Dermis blood vessel endothelial cell (primary cell): ENCODE measurements at regions not wholly inside any gene's neighbourhood (a gene's known extent, or its start where the extent isn't known, plus 50 kb on each side); places are given as distances from the start of the nearest gene placed in this dataset.
"Not testable (repeated sequence)": the region's sequence is repeated elsewhere in the genome, so short reads cannot be mapped to it uniquely, and the experiment has no call there.

Source experiments
- DNase-seq: peaks from one replicate; pipeline ENCODE4 v3.0.0; 2010

GRCh38 chr10:36872702-36873393 is 252.6 kb upstream of the ANKRD30A start:
- no peak for DNase-seq

GRCh38 chr10:36840788-36841187 is 284.6 kb upstream of the ANKRD30A start:
- no peak for DNase-seq

- no peak for DNase-seq
Observed at GRCh38 chr10:36837416-36837815, 288.0 kb upstream of the ANKRD30A start.

- DNase-seq = no peak
Observed at GRCh38 chr10:36819781-36820180, 305.6 kb upstream of the ANKRD30A start.

- no peak for DNase-seq
Observed at GRCh38 chr10:36817898-36818297, 307.5 kb upstream of the ANKRD30A start.

- DNase-seq = no peak
Observed at GRCh38 chr10:36808625-36809362, 316.6 kb upstream of the ANKRD30A start.

GRCh38 chr10:36803229-36803628 is 322.2 kb upstream of the ANKRD30A start:
- no peak for DNase-seq

- DNase-seq = no peak
Observed at GRCh38 chr10:36802490-36803153, 322.8 kb upstream of the ANKRD30A start.

GRCh38 chr10:36801660-36802059 is 323.7 kb upstream of the ANKRD30A start:
- no peak for DNase-seq

- DNase-seq = no peak
Observed at GRCh38 chr10:36794981-36795380, 330.4 kb upstream of the ANKRD30A start.

- no peak for DNase-seq
Observed at GRCh38 chr10:36789974-36790373, 335.4 kb upstream of the ANKRD30A start.

GRCh38 chr10:36788152-36788551 is 337.2 kb upstream of the ANKRD30A start:
- no peak for DNase-seq

GRCh38 chr10:36783400-36783799 is 342.0 kb upstream of the ANKRD30A start:
- DNase-seq = no peak

- DNase-seq = no peak
Observed at GRCh38 chr10:36781570-36781969, 343.8 kb upstream of the ANKRD30A start.

GRCh38 chr10:36780158-36780557 is 345.2 kb upstream of the ANKRD30A start:
- DNase-seq = no peak

- peak; percentile 77 for DNase-seq
Observed at GRCh38 chr10:36779238-36779846, 346.1 kb upstream of the ANKRD30A start.

GRCh38 chr10:36778651-36779050 is 346.7 kb upstream of the ANKRD30A start:
- DNase-seq = no peak

GRCh38 chr10:36773652-36774051 is 351.7 kb upstream of the ANKRD30A start:
- DNase-seq = no peak

- DNase-seq = no peak
Observed at GRCh38 chr10:36771725-36772124, 353.7 kb upstream of the ANKRD30A start.

GRCh38 chr10:36769741-36770140 is 355.7 kb upstream of the ANKRD30A start:
- not testable (repeated sequence) for DNase-seq

GRCh38 chr10:36766940-36767339 is 358.5 kb upstream of the ANKRD30A start:
- no peak for DNase-seq

GRCh38 chr10:36766415-36766810 is 359.0 kb upstream of the ANKRD30A start:
- no peak for DNase-seq

- DNase-seq = no peak
Observed at GRCh38 chr10:36765782-36766414, 359.5 kb upstream of the ANKRD30A start.
